Uterus (tissue), 3 donors: ENCODE measurements at regions not wholly inside any gene's neighbourhood (a gene's known extent, or its start where the extent isn't known, plus 50 kb on each side); places are given as distances from the start of the nearest gene placed in this dataset.

Experiments
- DNase-seq, 2 donors: peaks; one replicate each; pipeline ENCODE4 v3.0.0-alpha.2; 2019 to 2020
- H3K27ac ChIP-seq, 2 donors: fragments of 200-600 bp; sonication (generic); 1 replicate in 1 of 2; 2 replicates in 1 of 2; pipeline ENCODE4 v1.5.1; 2016 to 2018
- H3K27me3 ChIP-seq, 2 donors: fragments of 200-600 bp; sonication (generic); one replicate each; pipeline ENCODE4 v1.5.1; 2018 to 2019; ENCODE audit warnings: control low read depth in 1 of 2
- H3K36me3 ChIP-seq, 2 donors: fragments of 200-600 bp; sonication (generic); one replicate each; pipeline ENCODE4 v1.5.1; 2019; ENCODE audit warnings: control low read depth in 1 of 2
- H3K4me1 ChIP-seq, 2 donors: fragments of 200-600 bp; sonication (generic); one replicate each; pipeline ENCODE4 v1.5.1; 2018 to 2019; ENCODE audit warnings: control low read depth in 1 of 2
- H3K4me3 ChIP-seq, 2 donors: fragments of 200-600 bp; sonication (generic); 1 replicate in 1 of 2; 2 replicates in 1 of 2; pipeline ENCODE4 v1.5.1; 2018 to 2019; ENCODE audit warnings: mild to moderate bottlenecking in 1 of 2
- H3K9me3 ChIP-seq, 2 donors: fragments of 200-600 bp; sonication (generic); one replicate each; pipeline ENCODE4 v1.5.1; 2019; ENCODE audit warnings: control low read depth in 1 of 2
- CTCF ChIP-seq, 4 experiments: fragments of 200-600 bp in 2 of 4; fragments of 450-650 bp in 2 of 4; sonication (generic) in 2 of 4; IDR thresholded peaks; one replicate each; pipeline ENCODE4 v1.5.1; 2016 to 2019; ENCODE audit warnings: antibody characterized with exemption in 4 of 4, mild to moderate bottlenecking in 2 of 4, moderate library complexity in 1 of 4
- POLR2A ChIP-seq, 2 donors: fragments of 450-650 bp; IDR thresholded peaks; one replicate each; pipeline ENCODE4 v1.6.1; 2016; ENCODE audit warnings: antibody characterized with exemption in 2 of 2, mild to moderate bottlenecking in 1 of 2, moderate library complexity in 1 of 2
- intact Hi-C: fragments of 100-400 bp; cut with DNase I; formaldehyde crosslinking; loops from one replicate; pipeline ENCODE4 v1.15.1; 2023; ENCODE audit warnings: low total_unique reads
- donor health status: DM: yes; HTN: yes; CAD: no.

DNA sequence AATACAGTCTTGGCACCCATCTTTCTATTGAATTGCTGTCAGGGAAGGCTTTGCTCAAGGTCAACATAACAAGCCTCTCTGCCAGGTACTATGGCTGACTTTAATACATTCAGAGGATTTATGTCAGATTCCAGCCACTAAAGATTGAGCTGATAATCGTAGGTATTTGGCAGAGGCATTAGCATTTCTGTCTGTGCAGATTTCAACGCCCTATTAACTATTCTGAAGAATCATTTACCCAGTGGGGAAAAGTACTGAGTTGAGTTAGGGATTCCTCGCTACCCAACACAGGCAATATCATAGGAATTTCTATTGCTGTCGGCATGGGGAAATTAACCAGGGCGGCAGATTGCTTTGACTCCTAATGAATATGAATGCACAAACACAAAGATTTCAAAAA lies 233.7 kb upstream of the SPTLC3 start:
- no peak overlapping the region for H3K4me3 ChIP-seq
- H3K36me3 ChIP-seq: no peaks in the 10 kb centered on the region
- no peak overlapping the region for H3K27ac ChIP-seq
- TF ChIP-seq POLR2A (IDR thresholded peaks at IDR 0.05) (no peak), CTCF (IDR thresholded peaks at IDR 0.05) (no peak)
- no peaks in the 10 kb centered on the region for H3K9me3 ChIP-seq
- DNase-seq: no peak
- no peaks in the 10 kb centered on the region for H3K4me1 ChIP-seq
- intact Hi-C loops: no loop called here
- H3K27me3 ChIP-seq: no peaks in the 10 kb centered on the region

DNA sequence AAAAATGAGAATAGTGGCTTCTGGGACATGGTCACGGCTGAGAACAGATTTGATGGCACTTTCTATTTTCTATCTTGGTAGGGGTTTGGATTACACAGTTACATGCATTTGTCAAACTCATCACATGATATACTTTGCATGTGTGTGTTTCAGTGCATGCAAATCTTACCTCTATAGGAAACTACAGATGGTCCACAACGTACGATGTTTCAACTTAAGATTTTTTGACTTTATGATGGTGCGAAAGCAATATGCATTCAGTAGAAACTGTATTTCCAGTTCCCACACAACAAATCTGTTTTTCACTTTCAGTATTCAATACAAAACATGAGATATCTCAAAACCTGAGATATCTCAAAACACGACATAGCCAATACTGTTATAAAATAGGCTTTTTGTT lies 231.8 kb upstream of the SPTLC3 start:
- no peak for DNase-seq
- Histone ChIP-seq H3K27ac (no peak overlapping the region), H3K36me3 (no peaks in the 10 kb centered on the region), H3K4me1 (no peaks in the 10 kb centered on the region), H3K9me3 (no peaks in the 10 kb centered on the region), H3K4me3 (no peak overlapping the region), H3K27me3 (no peaks in the 10 kb centered on the region)
- intact Hi-C loops: no loop called here
- TF ChIP-seq CTCF (IDR thresholded peaks at IDR 0.05) (no peak), POLR2A (IDR thresholded peaks at IDR 0.05) (no peak)

DNA sequence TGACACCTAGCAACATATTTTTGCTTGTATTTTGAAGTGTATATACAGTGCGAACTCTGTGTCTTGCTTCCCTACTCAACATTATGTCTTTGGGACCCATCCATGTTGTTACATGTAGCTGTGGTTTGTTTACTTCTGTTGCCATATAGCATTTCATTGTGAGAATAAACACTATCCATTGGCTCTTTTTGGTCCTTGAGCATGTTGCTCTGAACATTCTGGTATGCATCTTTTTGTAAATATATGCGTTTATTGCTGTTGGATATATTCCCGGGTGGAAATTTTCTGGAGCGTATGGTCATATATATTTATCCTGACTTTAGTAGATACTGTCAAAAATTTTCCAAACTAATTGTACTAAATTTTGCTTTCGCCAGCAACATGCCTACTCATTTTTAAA lies 222.5 kb upstream of the SPTLC3 start:
- Histone ChIP-seq H3K27ac (no peak overlapping the region), H3K9me3 (no peaks in the 10 kb centered on the region), H3K36me3 (no peaks in the 10 kb centered on the region), H3K27me3 (no peaks in the 10 kb centered on the region), H3K4me1 (no peaks in the 10 kb centered on the region), H3K4me3 (no peak overlapping the region)
- DNase-seq: no peak
- intact Hi-C loops: no loop called here
- no peak for TF ChIP-seq CTCF (IDR thresholded peaks at IDR 0.05)
- no peak for TF ChIP-seq POLR2A (IDR thresholded peaks at IDR 0.05)

DNA sequence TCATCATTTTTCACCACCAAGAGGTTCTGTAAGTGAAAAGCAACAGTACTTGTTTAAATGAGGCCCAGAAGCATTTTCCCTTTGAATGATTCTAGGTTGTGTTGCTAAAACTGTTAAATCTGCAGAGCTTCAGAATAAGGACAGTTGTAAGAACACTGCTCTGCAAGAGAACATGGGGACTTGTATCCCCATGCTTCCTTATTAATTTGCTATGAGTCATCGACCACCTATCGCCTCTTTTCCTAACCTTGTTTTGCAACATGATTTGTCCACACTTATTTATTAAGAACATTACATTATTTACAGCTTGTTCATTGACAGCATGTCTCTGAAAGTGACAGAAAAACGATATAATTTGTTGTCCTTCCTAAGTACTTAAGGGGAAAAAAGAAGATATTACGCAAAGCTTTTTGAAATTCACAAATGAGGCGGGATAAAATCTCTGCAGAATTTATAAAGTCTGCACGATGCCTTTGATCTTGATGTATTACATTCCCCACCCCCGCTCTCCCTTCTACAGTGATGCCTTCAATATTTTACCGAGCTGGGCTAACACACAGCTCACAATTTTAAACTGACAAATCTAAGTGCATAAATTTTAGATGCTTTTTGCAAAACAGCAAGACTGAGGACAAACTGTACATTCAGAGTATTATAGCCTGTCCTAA lies 220.0 kb upstream of the SPTLC3 start:
- Histone ChIP-seq H3K9me3 (no peaks in the 10 kb centered on the region), H3K4me3 (no peak overlapping the region), H3K27ac (no peak overlapping the region), H3K27me3 (no peaks in the 10 kb centered on the region), H3K4me1 (no peaks in the 10 kb centered on the region), H3K36me3 (no peaks in the 10 kb centered on the region)
- TF ChIP-seq CTCF (IDR thresholded peaks at IDR 0.05): no peak
- intact Hi-C loops: no loop called here
- DNase-seq: no peak

DNA sequence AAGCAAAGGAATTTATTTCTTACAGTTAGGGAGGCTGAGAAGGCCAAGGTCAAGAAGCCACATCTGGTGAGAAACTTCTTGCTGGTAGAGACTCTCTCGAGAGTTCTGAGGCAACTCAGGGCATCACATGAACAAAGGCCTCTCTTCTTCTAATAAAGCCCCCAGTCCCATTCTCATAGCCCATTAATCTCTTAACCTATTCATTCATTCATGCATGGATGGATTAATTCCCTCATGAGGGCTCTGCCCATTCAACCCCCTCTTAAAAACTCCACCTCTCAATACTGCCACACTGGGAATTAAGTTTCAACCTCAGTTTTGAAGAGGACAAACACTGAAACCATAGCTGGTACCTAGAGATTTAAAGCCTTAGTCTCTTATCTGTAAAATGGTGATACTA lies 217.9 kb upstream of the SPTLC3 start:
- Histone ChIP-seq H3K9me3 (no peaks in the 10 kb centered on the region), H3K27me3 (no peaks in the 10 kb centered on the region), H3K4me1 (no peaks in the 10 kb centered on the region), H3K4me3 (no peak overlapping the region), H3K27ac (no peak overlapping the region), H3K36me3 (no peaks in the 10 kb centered on the region)
- TF ChIP-seq CTCF (IDR thresholded peaks at IDR 0.05): no peak
- TF ChIP-seq POLR2A (IDR thresholded peaks at IDR 0.05): no peak
- intact Hi-C loops: no loop called here
- DNase-seq: no peak
